CD4-positive, alpha-beta T cell (primary cell): ENCODE measurements at regions not wholly inside any gene's neighbourhood (a gene's known extent, or its start where the extent isn't known, plus 50 kb on each side); places are given as distances from the start of the nearest gene placed in this dataset.

Experiments
- ATAC-seq: fragments of 200-7000 bp; cut with Tn5 transposase; one replicate; pipeline ENCODE4 v1.10.0; 2022; ENCODE audit warnings: mild to moderate bottlenecking; ENCODE audit not compliant: poor library complexity
- CTCF ChIA-PET: fragments of 350-600 bp; sonication (Branson Sonifier 250); formaldehyde crosslinking; loops from one replicate; lab custom pipeline; 2021; ENCODE audit warnings: antibody characterized with exemption, inconsistent platforms; lab: Charles Lee
- POLR2A ChIA-PET: fragments of 350-600 bp; sonication (Branson Sonifier 250); formaldehyde crosslinking; loops from one replicate; lab custom pipeline; 2021; ENCODE audit warnings: antibody characterized with exemption, inconsistent platforms; lab: Charles Lee
- DNase-seq, 14 experiments: peaks; one replicate each; pipeline ENCODE4 v3.0.0-alpha.2; 2013 to 2020; ENCODE audit warnings: mixed read lengths in 2 of 14
- H3K27ac ChIP-seq, 2 donors: one replicate each; pipeline versions ENCODE4 v1.5.1 to v1.7.0; 2013; ENCODE audit warnings: low read length in 2 of 2, low read depth in 1 of 2, mild to moderate bottlenecking in 1 of 2
- H3K27me3 ChIP-seq, 2 experiments: 1 replicate in 1 of 2; 2 replicates in 1 of 2; pipeline versions ENCODE4 v1.6.1 to v1.7.0; 2013; ENCODE audit warnings: low read length in 2 of 2, control low read depth in 1 of 2, mild to moderate bottlenecking in 1 of 2, moderate library complexity in 1 of 2; ENCODE audit not compliant: insufficient read depth in 2 of 2, control insufficient read depth in 1 of 2
- H3K36me3 ChIP-seq: one replicate; pipeline ENCODE4 v1.6.1; 2013; ENCODE audit warnings: low read length, control low read depth; ENCODE audit not compliant: insufficient read depth
- H3K4me1 ChIP-seq: one replicate; pipeline ENCODE4 v1.6.1; 2013; ENCODE audit warnings: low read length, control low read depth; ENCODE audit not compliant: insufficient read depth
- H3K4me3 ChIP-seq: one replicate; pipeline ENCODE4 v1.5.1; 2013; ENCODE audit warnings: mild to moderate bottlenecking, low read length, moderate library complexity
- H3K9me3 ChIP-seq, 2 experiments: 1 replicate in 1 of 2; 2 replicates in 1 of 2; pipeline versions ENCODE4 v1.6.1 to v1.7.0; 2013; ENCODE audit warnings: low read length in 2 of 2, mild to moderate bottlenecking in 2 of 2, control low read depth in 1 of 2, moderate library complexity in 1 of 2; ENCODE audit not compliant: control insufficient read depth in 1 of 2, insufficient read depth in 1 of 2
- H3K27ac Mint-ChIP-seq: one replicate; pipeline ENCODE4 v1.8.0; 2020; ENCODE audit warnings: mixed read lengths
- H3K27me3 Mint-ChIP-seq: one replicate; pipeline ENCODE4 v1.8.0; 2021; ENCODE audit warnings: mixed read lengths
- H3K36me3 Mint-ChIP-seq: one replicate; pipeline ENCODE4 v1.8.0; 2021; ENCODE audit warnings: low read depth, mixed read lengths
- H3K4me1 Mint-ChIP-seq: one replicate; pipeline ENCODE4 v1.8.0; 2021; ENCODE audit warnings: low read depth, mixed read lengths
- H3K4me3 Mint-ChIP-seq: one replicate; pipeline ENCODE4 v1.8.0; 2020; ENCODE audit warnings: mild to moderate bottlenecking, mixed read lengths
- H3K9me3 Mint-ChIP-seq: one replicate; pipeline ENCODE4 v1.8.0; 2020; ENCODE audit warnings: mixed read lengths
- CTCF ChIP-seq: fragments of 200-600 bp; IDR thresholded peaks from one replicate; pipeline ENCODE4 v1.8.0; 2022; ENCODE audit warnings: antibody characterized with exemption, mild to moderate bottlenecking
- intact Hi-C, 2 experiments: fragments of 100-400 bp; cut with DNase I in 1 of 2; cut with micrococcal nuclease in 1 of 2; formaldehyde crosslinking; loops; one replicate each; pipeline versions ENCODE4 v1.15.1 to v1.9.0; 2023 to 2025; cut with DNase I, micrococcal nuclease

GRCh38 chr6:169316651-169317050 lies 63.0 kb upstream of the THBS2 start:
- H3K36me3 ChIP-seq, result no peaks in the 10 kb centered on the region
- no peak overlapping the region for H3K27ac ChIP-seq
- no peaks in the 10 kb centered on the region for H3K27me3 ChIP-seq
- TF ChIP-seq CTCF, result no peak
- Mint-ChIP-seq H3K4me1 (no peaks in the 10 kb centered on the region), H3K27me3 (no peaks in the 10 kb centered on the region), H3K9me3 (no peaks in the 10 kb centered on the region), H3K36me3 (no peaks in the 10 kb centered on the region), H3K4me3 (no peak overlapping the region), H3K27ac (no peak overlapping the region)
- peaks cover 0 to 11% of the 10 kb centered on the region in 2 experiments for H3K9me3 ChIP-seq
- DNase-seq (no peak), ATAC-seq (no peak)
- no peak overlapping the region for H3K4me3 ChIP-seq
- H3K4me1 ChIP-seq, result no peaks in the 10 kb centered on the region
- ChIA-PET POLR2A (no interaction called here), CTCF (no interaction called here)
- intact Hi-C loops, result no loop called here

GRCh38 chr6:169315830-169316614 lies 62.4 kb upstream of the THBS2 start:
- Histone ChIP-seq H3K36me3 (no peaks in the 10 kb centered on the region), H3K4me1 (no peaks in the 10 kb centered on the region), H3K27ac (no peak overlapping the region), H3K4me3 (no peak overlapping the region), H3K9me3 (peaks cover 0 to 8% of the 10 kb centered on the region in 2 experiments), H3K27me3 (no peaks in the 10 kb centered on the region)
- Mint-ChIP-seq H3K27ac (no peak overlapping the region), H3K36me3 (no peaks in the 10 kb centered on the region), H3K27me3 (no peaks in the 10 kb centered on the region), H3K4me3 (no peak overlapping the region), H3K4me1 (no peaks in the 10 kb centered on the region), H3K9me3 (no peaks in the 10 kb centered on the region)
- ChIA-PET POLR2A (no interaction called here), CTCF (no interaction called here)
- TF ChIP-seq CTCF, result no peak
- ATAC-seq, result no peak
- DNase-seq, result no peak
- intact Hi-C loops, result no loop called here

- H3K9me3 ChIP-seq, result peaks cover 0 to 8% of the 10 kb centered on the region in 2 experiments
- CTCF ChIA-PET, result no interaction called here
- H3K27ac ChIP-seq, result no peak overlapping the region
- H3K36me3 ChIP-seq, result no peaks in the 10 kb centered on the region
- Mint-ChIP-seq H3K27ac (no peak overlapping the region), H3K4me1 (no peaks in the 10 kb centered on the region), H3K9me3 (no peaks in the 10 kb centered on the region), H3K27me3 (no peaks in the 10 kb centered on the region), H3K36me3 (no peaks in the 10 kb centered on the region), H3K4me3 (no peak overlapping the region)
- no peak overlapping the region for H3K4me3 ChIP-seq
- no peaks in the 10 kb centered on the region for H3K27me3 ChIP-seq
- intact Hi-C loops, result no loop called here
- POLR2A ChIA-PET, result no interaction called here
- DNase-seq (no peak), ATAC-seq (no peak)
- H3K4me1 ChIP-seq, result no peaks in the 10 kb centered on the region
- TF ChIP-seq CTCF, result no peak
Observed at GRCh38 chr6:169313347-169314010, 59.8 kb upstream of the THBS2 start.
